GM21786 (cell line): ENCODE measurements at regions not wholly inside any gene's neighbourhood (a gene's known extent, or its start where the extent isn't known, plus 50 kb on each side); places are given as distances from the start of the nearest gene placed in this dataset.
"Not testable (repeated sequence)": the region's sequence is repeated elsewhere in the genome, so short reads cannot be mapped to it uniquely, and the experiment has no call there.

ENCODE experiments used
- ATAC-seq: cut with Tn5 transposase; IDR thresholded peaks from one replicate; pipeline ENCODE4 v1.9.1; 2021; ENCODE audit not compliant: unreplicated experiment

- no peak for ATAC-seq
These were observed 180.2 kb upstream of the EOLA2 start for GRCh38 chrX:150118476-150118875.

GRCh38 chrX:150119323-150119722 lies 181.0 kb upstream of the EOLA2 start:
- ATAC-seq, result no peak

GRCh38 chrX:150125045-150125444 lies 186.8 kb upstream of the EOLA2 start:
- ATAC-seq, result not testable (repeated sequence)

- no peak for ATAC-seq
These were observed 188.9 kb upstream of the EOLA2 start for GRCh38 chrX:150127216-150127615.

GRCh38 chrX:150143721-150144440 lies 205.6 kb upstream of the EOLA2 start:
- no peak for ATAC-seq

- no peak for ATAC-seq
These were observed 208.1 kb upstream of the EOLA2 start for GRCh38 chrX:150146271-150146896.

GRCh38 chrX:150148749-150149672 lies 210.7 kb upstream of the EOLA2 start:
- no peak for ATAC-seq

GRCh38 chrX:150150076-150150779 lies 211.9 kb upstream of the EOLA2 start:
- no peak for ATAC-seq

GRCh38 chrX:150150780-150151125 lies 212.4 kb upstream of the MAMLD1 start:
- no peak for ATAC-seq

- ATAC-seq, result no peak
These were observed 211.1 kb upstream of the MAMLD1 start for GRCh38 chrX:150152036-150152435.

- no peak for ATAC-seq
These were observed 210.6 kb upstream of the MAMLD1 start for GRCh38 chrX:150152546-150152945.

- ATAC-seq, result no peak
These were observed 207.6 kb upstream of the MAMLD1 start for GRCh38 chrX:150155436-150156035.

GRCh38 chrX:150156615-150157014 lies 206.5 kb upstream of the MAMLD1 start:
- ATAC-seq, result no peak

- ATAC-seq, result no peak
These were observed 205.8 kb upstream of the MAMLD1 start for GRCh38 chrX:150157291-150157690.

- ATAC-seq, result no peak
These were observed 204.4 kb upstream of the MAMLD1 start for GRCh38 chrX:150158554-150159332.

GRCh38 chrX:150159537-150159936 lies 203.6 kb upstream of the MAMLD1 start:
- ATAC-seq, result no peak

- ATAC-seq, result no peak
These were observed 202.5 kb upstream of the MAMLD1 start for GRCh38 chrX:150160656-150161055.

GRCh38 chrX:150161193-150161592 lies 201.9 kb upstream of the MAMLD1 start:
- ATAC-seq, result no peak

GRCh38 chrX:150162141-150162540 lies 201.0 kb upstream of the MAMLD1 start:
- ATAC-seq, result no peak
